ENCODE measurements at regions not wholly inside any gene's neighbourhood (a gene's known extent, or its start where the extent isn't known, plus 50 kb on each side); places are given as distances from the start of the nearest gene placed in this dataset.

- no peaks in the 10 kb centered on the region for H3K9me3 ChIP-seq
- TF ChIP-seq CTCF (IDR thresholded peaks at IDR 0.05 in 8 of 11, conservative IDR thresholded peaks at IDR 0.05 in 3 of 11) (no peak), POLR2A (IDR thresholded peaks at IDR 0.05) (no peak), POLR2AphosphoS5 (IDR thresholded peaks at IDR 0.05) (no peak)
- H3K4me1 ChIP-seq, result peaks cover 0 to 23% (median 11%) of the 10 kb centered on the region in 6 donors
- no peak for DNase-seq
- intact Hi-C loops (cut with DNase I; ENCODE audit: low total_unique reads), result no loop called here
- H3K4me3 ChIP-seq, result no peak overlapping the region
- H3K36me3 ChIP-seq, result no peaks in the 10 kb centered on the region
- no peaks in the 10 kb centered on the region for H3K27me3 ChIP-seq (replicated peaks in 1 of 7)
- no peak overlapping the region for H3K27ac ChIP-seq
- 75 to 87% (median 80%) methylated on average over 9 of the region's 9 CpGs for WGBS, 5 donors
Measured at GRCh38 chr5:17113174-17113958, 104.1 kb upstream of the BASP1 start.

GRCh38 chr5:17114233-17114632 is 103.2 kb upstream of the BASP1 start:
- peaks cover 0 to 27% (median 15%) of the 10 kb centered on the region in 6 donors for H3K4me1 ChIP-seq
- intact Hi-C loops (cut with DNase I; ENCODE audit: low total_unique reads), result no loop called here
- no peak overlapping the region for H3K27ac ChIP-seq
- no peaks in the 10 kb centered on the region for H3K27me3 ChIP-seq (replicated peaks in 1 of 7)
- no peaks in the 10 kb centered on the region for H3K36me3 ChIP-seq
- TF ChIP-seq CTCF (IDR thresholded peaks at IDR 0.05 in 8 of 11, conservative IDR thresholded peaks at IDR 0.05 in 3 of 11) (no peak), POLR2A (IDR thresholded peaks at IDR 0.05) (no peak), POLR2AphosphoS5 (IDR thresholded peaks at IDR 0.05) (no peak)
- no peak for DNase-seq
- H3K9me3 ChIP-seq, result no peaks in the 10 kb centered on the region
- WGBS, 5 donors, result 79 to 90% (median 83%) methylated on average over 6 of the region's 6 CpGs
- no peak overlapping the region for H3K4me3 ChIP-seq

GRCh38 chr5:17114715-17115599 is 102.5 kb upstream of the BASP1 start:
- intact Hi-C loops (cut with DNase I; ENCODE audit: low total_unique reads), result no loop called here
- Histone ChIP-seq H3K9me3 (no peaks in the 10 kb centered on the region), H3K27me3 (replicated peaks in 1 of 7) (no peaks in the 10 kb centered on the region), H3K4me3 (no peak overlapping the region), H3K4me1 (peaks cover 0 to 27% (median 13%) of the 10 kb centered on the region in 6 donors), H3K36me3 (no peaks in the 10 kb centered on the region), H3K27ac (no peak overlapping the region)
- no peak for DNase-seq
- WGBS, 5 donors, result 79 to 87% (median 83%) methylated on average over 6 of the region's 6 CpGs
- TF ChIP-seq POLR2AphosphoS5 (IDR thresholded peaks at IDR 0.05) (no peak), CTCF (IDR thresholded peaks at IDR 0.05 in 8 of 11, conservative IDR thresholded peaks at IDR 0.05 in 3 of 11) (no peak)

- Histone ChIP-seq H3K36me3 (no peaks in the 10 kb centered on the region), H3K4me3 (no peak overlapping the region), H3K4me1 (peaks cover 0 to 23% (median 13%) of the 10 kb centered on the region in 6 donors), H3K27me3 (replicated peaks in 1 of 7) (no peaks in the 10 kb centered on the region), H3K9me3 (no peaks in the 10 kb centered on the region), H3K27ac (no peak overlapping the region)
- DNase-seq, result no peak
- TF ChIP-seq CTCF (IDR thresholded peaks at IDR 0.05 in 8 of 11, conservative IDR thresholded peaks at IDR 0.05 in 3 of 11), result no peak
- TF ChIP-seq POLR2A (IDR thresholded peaks at IDR 0.05), result no peak
- no peak for TF ChIP-seq POLR2AphosphoS5 (IDR thresholded peaks at IDR 0.05)
- 81 to 87% (median 86%) methylated on average over 3 of the region's 3 CpGs for WGBS, 5 donors
- intact Hi-C loops (cut with DNase I; ENCODE audit: low total_unique reads), result no loop called here
Measured at GRCh38 chr5:17115855-17116254, 101.6 kb upstream of the BASP1 start.

Data from spleen (tissue), 11 donors.